Gastrocnemius medialis (tissue), 4 donors: ENCODE measurements at regions not wholly inside any gene's neighbourhood (a gene's known extent, or its start where the extent isn't known, plus 50 kb on each side); places are given as distances from the start of the nearest gene placed in this dataset.

Source experiments
- POLR2A ChIP-seq, 2 donors: fragments of 450-650 bp; IDR thresholded peaks; one replicate each; pipeline ENCODE4 v1.6.1; 2017; ENCODE audit warnings: antibody characterized with exemption in 2 of 2, mild to moderate bottlenecking in 2 of 2, moderate library complexity in 2 of 2
- TF ChIP-seq, protein P1 (sequence below), 5 experiments: fragments of 450-650 bp in 3 of 5; fragments of 200-600 bp in 2 of 5; sonication (generic) in 2 of 5; IDR thresholded peaks in 4 of 5; conservative IDR thresholded peaks in 1 of 5; 1 replicate in 4 of 5; 2 replicates in 1 of 5; pipeline ENCODE4 v1.5.1; 2016 to 2019; ENCODE audit warnings: antibody characterized with exemption in 5 of 5, mild to moderate bottlenecking in 3 of 5, moderate library complexity in 3 of 5

DNA sequence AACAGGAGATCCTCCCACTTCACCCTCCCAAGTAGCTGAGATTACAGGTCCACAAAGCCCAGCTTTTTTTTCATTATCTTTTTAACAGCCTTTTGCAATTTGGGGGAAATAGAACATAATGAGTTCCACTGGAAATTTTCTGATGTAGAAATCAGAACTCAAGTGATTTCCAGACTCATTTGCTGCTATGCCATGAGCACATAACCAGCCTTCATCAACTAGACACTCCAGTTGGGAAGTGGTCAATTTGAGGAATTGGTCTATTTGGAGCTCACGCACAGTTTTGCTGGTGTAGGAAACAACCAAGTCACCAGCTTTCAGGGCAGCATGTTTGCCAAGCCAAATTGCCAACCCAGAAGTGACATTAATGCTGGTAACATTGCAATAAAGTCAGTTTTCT lies 86.7 kb downstream of the MAFB start:
- TF ChIP-seq, protein P1, sequence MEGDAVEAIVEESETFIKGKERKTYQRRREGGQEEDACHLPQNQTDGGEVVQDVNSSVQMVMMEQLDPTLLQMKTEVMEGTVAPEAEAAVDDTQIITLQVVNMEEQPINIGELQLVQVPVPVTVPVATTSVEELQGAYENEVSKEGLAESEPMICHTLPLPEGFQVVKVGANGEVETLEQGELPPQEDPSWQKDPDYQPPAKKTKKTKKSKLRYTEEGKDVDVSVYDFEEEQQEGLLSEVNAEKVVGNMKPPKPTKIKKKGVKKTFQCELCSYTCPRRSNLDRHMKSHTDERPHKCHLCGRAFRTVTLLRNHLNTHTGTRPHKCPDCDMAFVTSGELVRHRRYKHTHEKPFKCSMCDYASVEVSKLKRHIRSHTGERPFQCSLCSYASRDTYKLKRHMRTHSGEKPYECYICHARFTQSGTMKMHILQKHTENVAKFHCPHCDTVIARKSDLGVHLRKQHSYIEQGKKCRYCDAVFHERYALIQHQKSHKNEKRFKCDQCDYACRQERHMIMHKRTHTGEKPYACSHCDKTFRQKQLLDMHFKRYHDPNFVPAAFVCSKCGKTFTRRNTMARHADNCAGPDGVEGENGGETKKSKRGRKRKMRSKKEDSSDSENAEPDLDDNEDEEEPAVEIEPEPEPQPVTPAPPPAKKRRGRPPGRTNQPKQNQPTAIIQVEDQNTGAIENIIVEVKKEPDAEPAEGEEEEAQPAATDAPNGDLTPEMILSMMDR (IDR thresholded peaks at IDR 0.05 in 4 of 5, conservative IDR thresholded peaks at IDR 0.05 in 1 of 5): no peak
- TF ChIP-seq POLR2A (IDR thresholded peaks at IDR 0.05): no peak
